ENCODE measurements at regions not wholly inside any gene's neighbourhood (a gene's known extent, or its start where the extent isn't known, plus 50 kb on each side); places are given as distances from the start of the nearest gene placed in this dataset.

- no peak for ATAC-seq
- H3K4me3 ChIP-seq, result no peak overlapping the region
- H3K27me3 ChIP-seq, result peaks cover 24% of the 10 kb centered on the region
- TF ChIP-seq POLR2A (IDR thresholded peaks at IDR 0.05) (no peak), POLR2AphosphoS5 (IDR thresholded peaks at IDR 0.05) (no peak), EP300 (IDR thresholded peaks at IDR 0.05) (no peak), CTCF (IDR thresholded peaks at IDR 0.05) (no peak)
- no peaks in the 10 kb centered on the region for H3K36me3 ChIP-seq
- WGBS, 2 donors (ENCODE audit: low coverage in 1 of 2), result 83 to 89% methylated on average over 6 to 10 of the region's 11 CpGs
- H3K27ac ChIP-seq, result no peak overlapping the region
- no peaks in the 10 kb centered on the region for H3K4me1 ChIP-seq
- H3K9me3 ChIP-seq, result no peaks in the 10 kb centered on the region
These were observed 207.2 kb upstream of the ADARB2 start for GRCh38 chr10:1944487-1944886.

- Histone ChIP-seq H3K4me3 (no peak overlapping the region), H3K36me3 (no peaks in the 10 kb centered on the region), H3K27me3 (peaks cover 22% of the 10 kb centered on the region), H3K9me3 (no peaks in the 10 kb centered on the region), H3K4me1 (no peaks in the 10 kb centered on the region), H3K27ac (no peak overlapping the region)
- TF ChIP-seq POLR2AphosphoS5 (IDR thresholded peaks at IDR 0.05) (no peak), POLR2A (IDR thresholded peaks at IDR 0.05) (no peak), CTCF (IDR thresholded peaks at IDR 0.05) (no peak), EP300 (IDR thresholded peaks at IDR 0.05) (no peak)
- 54 to 60% methylated on average over 2 to 4 of the region's 7 CpGs for WGBS, 2 donors (ENCODE audit: low coverage in 1 of 2)
- no peak for ATAC-seq
These were observed 205.2 kb upstream of the ADARB2 start for GRCh38 chr10:1942478-1942877.

- no peak overlapping the region for H3K4me3 ChIP-seq
- no peak overlapping the region for H3K27ac ChIP-seq
- no peak for TF ChIP-seq CTCF (IDR thresholded peaks at IDR 0.05)
- no peak for TF ChIP-seq POLR2AphosphoS5 (IDR thresholded peaks at IDR 0.05)
- TF ChIP-seq EP300 (IDR thresholded peaks at IDR 0.05), result no peak
- no peak for TF ChIP-seq POLR2A (IDR thresholded peaks at IDR 0.05)
- H3K36me3 ChIP-seq, result no peaks in the 10 kb centered on the region
- H3K9me3 ChIP-seq, result no peaks in the 10 kb centered on the region
- ATAC-seq, result no peak
- no peaks in the 10 kb centered on the region for H3K4me1 ChIP-seq
- 93 to 100% methylated on average over 7 to 12 of the region's 17 CpGs for WGBS, 2 donors (ENCODE audit: low coverage in 1 of 2)
- H3K27me3 ChIP-seq, result peaks cover 19% of the 10 kb centered on the region
These were observed 201.7 kb upstream of the ADARB2 start for GRCh38 chr10:1939016-1939415.

GRCh38 chr10:1938317-1938716 is 201.0 kb upstream of the ADARB2 start:
- Histone ChIP-seq H3K4me3 (no peak overlapping the region), H3K36me3 (no peaks in the 10 kb centered on the region), H3K9me3 (no peaks in the 10 kb centered on the region), H3K27ac (no peak overlapping the region), H3K4me1 (no peaks in the 10 kb centered on the region), H3K27me3 (peaks cover 18% of the 10 kb centered on the region)
- TF ChIP-seq POLR2A (IDR thresholded peaks at IDR 0.05) (no peak), EP300 (IDR thresholded peaks at IDR 0.05) (no peak), CTCF (IDR thresholded peaks at IDR 0.05) (no peak), POLR2AphosphoS5 (IDR thresholded peaks at IDR 0.05) (no peak)
- 54 to 72% methylated on average over 7 of the region's 7 CpGs for WGBS, 2 donors (ENCODE audit: low coverage in 1 of 2)
- ATAC-seq, result no peak

- H3K9me3 ChIP-seq, result no peaks in the 10 kb centered on the region
- no CpG with 5 or more reads among the region's 4 CpGs for WGBS, 2 donors (ENCODE audit: low coverage in 1 of 2)
- no peaks in the 10 kb centered on the region for H3K36me3 ChIP-seq
- no peak overlapping the region for H3K27ac ChIP-seq
- no peak for TF ChIP-seq POLR2A (IDR thresholded peaks at IDR 0.05)
- H3K27me3 ChIP-seq, result peaks cover 31% of the 10 kb centered on the region
- no peak overlapping the region for H3K4me3 ChIP-seq
- H3K4me1 ChIP-seq, result no peaks in the 10 kb centered on the region
- ATAC-seq, result no peak
These were observed 198.6 kb upstream of the ADARB2 start for GRCh38 chr10:1935912-1936311.
